KBM-7 (cell line): ENCODE measurements at regions not wholly inside any gene's neighbourhood (a gene's known extent, or its start where the extent isn't known, plus 50 kb on each side); places are given as distances from the start of the nearest gene placed in this dataset.

Experiments
- DNase-seq: peaks from one replicate; pipeline ENCODE4 v3.0.0-alpha.2; 2015
- in situ Hi-C: fragments of 300-500 bp; cut with MboI; formaldehyde crosslinking; loops from 2 replicates; pipeline ENCODE4 v1.14.3; 2020; ENCODE audit warnings: low sequenced_read_pairs, low pct_unique_long_range_greater_than_20kb, mixed read lengths

DNA sequence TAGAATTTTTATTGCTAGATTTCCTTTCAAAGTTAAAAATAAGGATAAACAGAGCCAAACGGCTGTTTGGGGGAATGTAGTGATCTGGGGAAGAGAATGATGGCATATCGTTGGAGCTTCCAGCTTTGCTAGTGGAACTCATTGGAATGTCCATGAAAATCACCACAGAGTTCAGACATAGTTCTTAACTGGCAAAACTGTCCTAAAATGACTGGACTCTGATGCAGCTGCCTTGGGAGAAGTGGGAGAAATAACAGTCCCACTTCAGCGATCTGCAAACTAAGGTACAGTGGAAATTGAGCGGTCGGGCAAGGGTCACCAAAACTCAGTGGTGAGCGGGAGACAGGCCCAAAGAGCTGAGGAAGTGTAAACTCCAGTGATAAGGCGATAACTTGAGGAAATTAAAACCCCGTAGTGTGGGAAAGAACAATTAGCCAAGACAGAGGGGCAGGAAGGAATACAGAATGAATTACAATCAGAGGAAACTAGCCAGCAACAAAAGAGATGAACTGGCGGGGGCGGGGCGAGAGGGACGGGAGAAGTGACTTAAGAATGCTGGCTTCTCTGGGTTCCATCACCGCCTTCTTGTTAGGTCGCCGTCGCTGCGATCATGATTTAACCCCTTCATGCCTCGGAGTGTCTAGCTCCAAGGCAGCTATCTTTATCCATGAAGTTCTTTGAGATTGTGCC, 89.8 kb upstream of the ARHGAP29 start:
- no peak for DNase-seq
- in situ Hi-C loops = no loop called here

DNA sequence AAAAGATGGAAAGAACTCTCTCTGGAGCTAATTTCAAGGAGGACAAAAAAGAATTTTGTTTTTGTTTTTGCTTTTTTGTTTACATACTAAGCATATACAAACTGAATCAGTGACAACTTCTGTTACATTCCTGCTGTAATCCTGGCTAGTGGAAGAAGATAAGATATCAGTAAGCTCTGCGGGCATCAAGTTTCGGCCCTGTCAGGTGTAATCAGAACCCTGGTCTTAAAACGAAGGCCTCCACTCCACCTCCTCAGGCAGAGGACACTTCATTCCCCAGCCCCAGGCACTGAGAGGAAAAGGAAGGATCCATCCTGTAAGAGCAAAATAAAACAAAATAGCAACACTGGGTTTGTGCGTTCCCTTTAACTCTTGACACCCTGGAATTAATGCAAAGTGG, 88.9 kb upstream of the ARHGAP29 start:
- in situ Hi-C loops = no loop called here
- no peak for DNase-seq

DNA sequence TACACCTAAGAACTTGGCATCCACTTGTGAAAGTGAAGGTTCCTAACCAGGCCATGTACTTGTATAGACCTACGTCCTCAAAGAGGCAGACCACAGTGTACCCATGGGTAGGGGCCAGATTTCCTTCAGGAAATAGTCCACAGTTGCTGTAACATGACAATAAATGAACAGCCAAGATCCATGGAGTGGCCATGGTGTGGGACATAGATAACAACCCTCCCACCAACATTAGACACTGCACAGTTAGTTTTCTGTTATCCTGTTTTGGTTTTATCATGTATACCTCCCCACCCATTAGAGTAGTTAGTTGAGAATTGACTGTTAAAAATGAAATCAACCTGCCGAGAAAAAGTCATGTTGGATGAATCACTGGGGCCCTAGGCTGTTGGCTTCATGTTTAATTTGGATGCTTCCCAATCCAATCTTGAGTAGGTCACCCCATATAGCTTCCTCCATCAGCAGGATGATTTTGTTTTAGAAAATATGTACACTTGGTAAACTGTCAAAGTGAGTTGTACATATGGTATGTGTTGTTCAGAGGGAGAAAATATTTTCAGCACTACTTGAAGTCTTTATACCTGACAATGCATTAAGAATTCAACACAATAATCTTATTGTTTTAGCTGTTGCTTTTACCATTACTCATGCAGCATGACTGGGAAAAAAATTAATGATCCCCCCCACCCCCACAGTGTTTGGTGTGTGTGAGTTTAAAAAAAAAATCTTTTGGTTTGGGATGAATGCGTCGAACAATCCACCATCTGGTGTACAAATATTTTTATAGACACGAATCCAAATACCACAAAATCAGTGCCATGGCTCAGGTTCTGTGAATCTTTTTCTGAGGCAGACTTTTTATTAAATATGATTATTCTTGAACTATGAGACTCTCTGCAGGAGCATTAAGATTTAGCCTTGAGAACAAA, 88.3 kb upstream of the ARHGAP29 start:
- DNase-seq = no peak
- in situ Hi-C loops = no loop called here

DNA sequence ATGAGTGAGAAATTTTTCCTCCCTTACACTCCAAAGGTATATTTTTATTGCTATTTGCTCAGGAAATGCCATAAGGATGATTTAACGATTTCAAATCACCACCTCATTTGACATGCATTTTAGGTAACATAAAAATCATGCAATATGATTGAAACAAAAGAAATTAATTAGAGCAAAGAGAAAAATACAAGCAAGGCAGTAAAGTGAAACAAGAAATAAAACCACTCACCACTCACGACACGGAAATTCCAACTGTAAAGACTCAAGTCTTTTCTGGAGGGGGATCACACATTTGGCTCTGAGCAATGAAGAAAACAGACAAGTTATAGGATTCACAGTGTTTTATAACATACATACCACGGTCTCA, 86.8 kb upstream of the ARHGAP29 start:
- in situ Hi-C loops = no loop called here
- DNase-seq = no peak

DNA sequence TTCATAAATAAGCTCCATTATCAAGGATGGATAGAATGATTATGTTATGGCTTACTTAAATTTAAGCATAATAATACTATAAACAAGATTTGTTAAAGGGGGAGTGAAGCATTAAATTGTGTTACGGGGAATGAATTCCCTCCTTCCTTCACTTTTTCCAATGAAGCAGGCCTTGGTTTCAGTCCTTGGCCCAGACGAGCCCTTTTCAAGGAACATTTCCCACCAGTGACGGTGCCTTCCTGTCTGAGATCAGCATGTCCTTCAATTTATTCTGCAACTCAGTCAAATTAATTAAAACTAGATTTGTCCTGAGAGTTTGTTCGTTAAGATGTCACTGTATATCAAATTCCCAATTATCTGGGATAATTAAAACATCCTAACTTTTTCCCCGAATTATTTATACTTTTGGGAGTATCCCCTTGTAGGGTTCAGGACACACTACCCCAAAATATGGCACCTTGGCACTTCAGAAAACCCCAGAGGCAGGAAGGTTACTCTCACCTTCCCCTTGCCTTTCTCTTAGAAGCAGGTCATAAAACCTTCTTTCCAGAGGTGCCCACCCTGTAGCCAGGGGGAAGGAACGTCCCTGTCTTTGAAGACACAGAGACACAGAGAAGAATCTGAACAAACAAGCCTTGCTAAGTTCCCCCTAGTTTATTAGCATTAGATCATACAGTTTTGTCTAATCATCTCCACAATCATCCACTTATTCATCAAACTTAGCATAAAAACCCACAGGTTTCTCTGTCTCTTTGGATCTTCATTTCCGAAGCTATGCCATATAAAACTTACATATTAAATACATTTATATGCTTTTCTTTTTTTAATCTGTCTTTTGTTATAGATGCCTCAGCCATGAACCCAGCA, 86.2 kb upstream of the ARHGAP29 start:
- in situ Hi-C loops = no loop called here
- no peak for DNase-seq

DNA sequence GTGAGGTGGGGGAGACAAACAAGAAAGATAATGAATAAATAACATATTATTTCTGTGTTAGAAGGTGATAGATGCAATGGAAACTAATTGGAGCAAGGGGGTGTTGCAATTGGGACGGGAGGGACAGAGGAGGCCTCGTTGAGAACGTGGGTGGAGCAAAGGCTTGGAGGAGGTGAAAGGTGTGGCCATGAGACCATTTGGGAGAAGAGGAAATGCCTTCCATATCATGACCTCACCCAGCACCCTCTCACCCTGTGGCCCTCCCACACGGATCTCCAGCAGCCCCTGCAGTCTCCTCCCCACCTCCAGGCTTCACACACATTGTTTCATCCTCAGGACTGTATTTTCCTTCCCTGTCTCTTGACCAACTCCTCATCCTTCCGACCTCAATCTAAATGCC, 85.3 kb upstream of the ARHGAP29 start:
- DNase-seq = no peak
- in situ Hi-C loops = no loop called here

DNA sequence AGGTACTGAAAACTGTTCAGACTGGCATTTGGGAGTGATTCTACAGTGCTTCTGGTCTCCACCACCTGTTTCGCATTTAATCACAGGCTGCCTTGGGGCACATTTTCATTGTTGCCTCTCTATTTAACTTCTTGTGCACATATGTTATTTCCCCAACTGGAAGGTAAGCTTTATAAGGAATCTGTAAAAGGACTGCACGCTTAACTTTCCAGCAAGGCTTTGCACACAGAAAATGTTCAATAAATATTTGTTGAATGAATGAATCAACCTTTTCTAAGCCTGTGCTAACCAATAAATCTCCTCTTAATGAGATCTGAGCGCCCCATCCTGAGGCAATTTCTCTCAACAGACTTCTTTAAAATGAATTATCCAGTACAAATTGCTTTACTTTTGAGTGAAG, 84.3 kb upstream of the ARHGAP29 start:
- no peak for DNase-seq
- in situ Hi-C loops = no loop called here

DNA sequence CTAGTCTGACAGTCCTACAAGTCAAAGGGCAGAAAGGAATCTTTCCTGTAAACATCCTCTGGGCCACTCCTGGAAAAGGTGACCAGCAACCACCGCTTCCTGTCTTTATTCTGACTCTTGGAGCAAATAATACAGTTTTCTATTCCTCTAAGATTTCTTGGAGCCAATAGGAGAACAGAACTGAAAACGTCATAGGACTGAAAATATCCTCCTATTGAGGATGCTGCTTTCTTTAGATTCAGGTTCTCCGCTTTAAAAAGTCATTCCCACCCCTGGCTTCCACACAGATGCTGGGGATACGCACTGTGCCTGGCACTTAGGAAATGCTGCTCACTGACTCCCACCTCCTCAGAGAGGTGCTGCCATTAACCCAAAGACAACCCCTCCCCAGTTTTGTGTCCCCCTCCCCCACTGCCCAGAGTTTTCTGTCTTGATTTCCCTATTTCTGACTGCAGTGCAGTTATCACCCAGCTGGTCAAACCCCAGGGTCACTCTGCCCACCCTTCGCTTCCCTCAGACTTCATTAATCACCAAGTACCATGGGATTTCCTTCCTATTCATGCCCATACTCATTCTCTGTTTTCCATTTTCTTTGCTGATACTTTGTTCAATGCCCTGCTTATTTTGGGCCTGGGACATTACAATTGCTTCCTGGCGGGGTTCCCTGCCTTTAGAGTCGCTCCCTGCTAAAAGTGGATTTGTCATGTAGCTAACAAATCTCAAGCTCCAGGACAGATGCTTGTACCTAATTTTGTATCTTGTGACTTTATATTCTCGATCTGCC, 82.1 kb upstream of the ARHGAP29 start:
- DNase-seq = no peak
- in situ Hi-C loops = no loop called here

DNA sequence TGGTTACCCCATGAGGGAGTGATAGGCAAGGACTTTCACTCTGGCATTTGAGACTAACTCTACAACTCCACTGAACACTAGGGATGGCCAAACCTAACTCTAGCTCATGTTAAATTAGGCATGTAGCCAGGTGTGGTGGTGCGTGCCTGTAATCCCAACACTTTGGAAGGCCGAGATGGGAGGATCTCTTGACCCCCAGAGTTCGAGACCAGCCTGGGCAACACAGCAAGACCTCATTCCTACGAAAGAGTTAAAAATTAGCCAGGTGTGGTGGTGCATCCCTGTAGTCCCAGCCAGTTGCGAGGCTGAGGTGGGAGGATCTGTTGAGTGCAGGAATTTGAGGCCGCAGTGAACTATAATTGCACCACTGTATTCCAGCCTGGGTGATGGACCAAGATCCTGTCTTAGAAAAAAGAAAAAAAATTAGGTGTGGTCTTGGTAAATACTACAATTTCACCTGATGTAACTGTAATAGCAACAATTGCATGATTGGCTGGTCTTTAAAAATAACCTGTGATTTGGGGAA, 81.2 kb upstream of the ARHGAP29 start:
- in situ Hi-C loops = no loop called here
- no peak for DNase-seq

DNA sequence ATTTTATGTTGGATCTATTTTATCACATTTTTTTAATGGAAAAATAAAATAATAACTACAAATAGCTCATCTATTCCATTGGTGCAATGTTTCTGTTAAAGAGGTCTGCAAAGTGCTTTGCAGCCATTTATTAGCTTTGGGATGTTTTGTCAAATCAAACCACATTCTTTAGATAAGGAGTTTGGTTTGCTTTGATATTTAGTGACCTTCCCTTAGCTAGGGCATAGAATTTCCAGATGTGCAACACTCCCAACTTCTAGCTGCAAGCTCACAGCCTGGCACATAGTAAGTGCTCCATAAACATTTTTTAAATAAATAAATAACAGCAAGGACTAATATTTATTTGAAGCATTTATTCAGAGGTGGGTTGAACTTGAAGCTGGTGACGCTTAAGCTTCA, 80.4 kb upstream of the ARHGAP29 start:
- DNase-seq = no peak
- in situ Hi-C loops = no loop called here

DNA sequence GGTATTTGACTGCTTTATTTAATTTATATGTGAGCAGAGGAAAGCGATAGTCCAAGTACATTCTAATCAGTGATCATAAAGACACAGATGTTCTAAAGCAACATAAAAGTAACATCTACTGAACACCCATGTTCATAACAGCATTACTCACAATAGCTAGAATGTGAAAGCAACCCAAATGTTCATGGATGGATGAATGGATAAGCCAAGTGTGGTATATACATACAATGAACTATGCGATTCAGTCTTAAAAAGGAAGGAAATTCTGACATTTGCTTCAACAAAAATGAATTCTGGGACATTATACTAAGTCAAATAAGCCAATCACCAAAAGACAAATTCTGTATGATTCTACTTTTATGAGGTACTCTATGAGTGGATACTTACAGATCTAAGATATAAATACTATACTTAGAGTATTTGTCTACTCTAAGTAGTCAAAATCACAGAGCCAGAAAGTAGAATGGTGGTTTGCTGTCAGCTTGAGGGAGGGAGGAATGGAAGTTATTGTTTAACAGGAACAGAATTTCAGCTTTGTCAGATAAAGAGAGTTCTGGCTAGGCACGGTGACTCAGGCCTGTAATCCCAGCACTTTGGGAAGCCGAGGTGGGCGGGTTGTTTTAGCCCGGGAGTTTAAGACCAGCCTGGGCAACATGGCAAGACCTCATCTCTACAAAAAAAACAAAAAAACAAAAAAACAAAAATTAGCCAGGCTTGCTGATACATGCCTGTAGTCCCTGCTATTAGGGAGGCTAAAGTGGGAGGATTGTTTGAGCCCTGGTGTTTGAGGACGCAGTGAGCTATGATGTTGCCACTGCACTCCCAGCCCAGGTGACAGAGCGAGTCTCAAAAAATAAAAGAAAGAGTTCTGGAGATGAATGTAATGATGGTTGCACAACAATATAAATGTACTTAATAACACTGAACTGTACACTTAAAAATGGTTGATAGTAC, 79.7 kb upstream of the ARHGAP29 start:
- in situ Hi-C loops = no loop called here

DNA sequence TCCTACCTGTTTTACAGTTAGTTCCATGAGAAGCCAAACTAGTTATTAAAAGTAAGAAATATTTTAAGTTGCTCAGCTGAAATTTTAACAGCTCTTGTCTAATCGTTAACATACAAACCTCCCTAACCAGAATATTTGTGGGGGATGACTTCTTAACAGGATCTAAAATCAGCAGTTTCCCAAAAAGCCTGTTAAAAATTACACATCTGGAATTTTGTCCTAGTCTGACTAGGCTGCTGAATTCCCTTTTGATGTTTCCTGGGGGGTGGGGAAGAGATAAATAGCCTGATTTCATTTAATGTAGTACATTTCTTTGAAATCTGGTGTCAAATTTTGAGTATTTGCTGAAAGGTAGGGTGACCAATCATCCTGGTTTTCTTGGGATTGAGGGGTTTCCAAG, 78.8 kb upstream of the ARHGAP29 start:
- in situ Hi-C loops = no loop called here
- DNase-seq = no peak

More for the DNA sequence above, 79.7 kb upstream of the ARHGAP29 start:
- DNase-seq = no peak

DNA sequence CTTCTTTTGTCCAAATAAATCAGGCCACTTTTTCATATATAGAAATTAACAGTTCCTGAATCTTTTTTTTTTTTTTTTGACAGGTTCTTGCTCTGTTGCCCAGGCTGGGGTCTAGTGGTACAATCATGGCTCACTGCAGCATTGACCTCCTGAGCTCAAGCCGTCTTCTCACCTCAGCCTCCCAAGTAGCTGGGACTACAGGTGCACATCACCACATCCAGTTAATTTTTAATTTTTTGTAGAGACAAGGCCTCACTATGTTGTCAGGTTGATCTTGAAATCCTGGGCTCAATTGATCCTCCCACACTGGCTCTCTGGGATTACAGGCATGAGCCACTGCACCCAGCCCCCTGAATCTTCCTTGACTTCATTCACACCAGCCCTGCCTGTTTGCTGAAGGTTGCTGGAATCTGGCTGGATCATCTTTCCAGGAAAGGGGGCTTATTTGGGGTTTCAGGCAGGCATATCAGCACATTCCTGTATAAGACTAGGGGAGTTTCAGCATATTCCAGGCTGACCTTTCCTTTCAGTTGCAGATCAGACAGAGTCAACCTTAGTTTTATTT, 78.2 kb upstream of the ARHGAP29 start:
- in situ Hi-C loops = no loop called here
- DNase-seq = no peak

DNA sequence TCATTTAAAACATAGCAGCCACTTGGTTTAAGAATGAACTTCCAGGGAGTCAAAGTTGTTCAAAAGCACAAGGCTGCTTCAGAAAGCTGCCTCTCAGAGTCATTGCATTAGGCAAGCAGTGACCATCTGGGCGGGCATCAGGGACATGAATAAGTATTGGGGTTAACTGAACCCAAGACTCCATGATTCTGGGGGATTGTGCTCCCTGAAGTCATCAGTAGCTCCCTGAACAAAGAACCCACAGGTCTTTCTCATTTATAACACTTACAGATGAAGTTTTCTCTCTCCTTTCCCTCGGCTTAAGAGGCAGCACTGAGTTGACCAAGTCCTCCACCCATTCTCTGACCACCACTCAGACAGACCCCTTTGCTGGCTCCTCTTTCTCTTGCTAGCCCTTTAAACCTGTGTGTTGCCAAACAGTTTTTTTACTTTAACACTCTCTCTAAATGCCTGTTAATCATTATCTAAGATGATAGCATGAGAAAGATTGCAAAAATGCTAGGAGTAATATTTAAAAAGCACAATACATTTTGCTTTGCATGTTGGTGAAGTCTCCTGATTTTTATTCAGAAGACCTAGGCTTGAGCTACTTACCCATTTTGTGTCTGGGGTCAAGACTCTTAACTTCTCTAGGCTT, 77.0 kb upstream of the ARHGAP29 start:
- DNase-seq = no peak
- in situ Hi-C loops = no loop called here

DNA sequence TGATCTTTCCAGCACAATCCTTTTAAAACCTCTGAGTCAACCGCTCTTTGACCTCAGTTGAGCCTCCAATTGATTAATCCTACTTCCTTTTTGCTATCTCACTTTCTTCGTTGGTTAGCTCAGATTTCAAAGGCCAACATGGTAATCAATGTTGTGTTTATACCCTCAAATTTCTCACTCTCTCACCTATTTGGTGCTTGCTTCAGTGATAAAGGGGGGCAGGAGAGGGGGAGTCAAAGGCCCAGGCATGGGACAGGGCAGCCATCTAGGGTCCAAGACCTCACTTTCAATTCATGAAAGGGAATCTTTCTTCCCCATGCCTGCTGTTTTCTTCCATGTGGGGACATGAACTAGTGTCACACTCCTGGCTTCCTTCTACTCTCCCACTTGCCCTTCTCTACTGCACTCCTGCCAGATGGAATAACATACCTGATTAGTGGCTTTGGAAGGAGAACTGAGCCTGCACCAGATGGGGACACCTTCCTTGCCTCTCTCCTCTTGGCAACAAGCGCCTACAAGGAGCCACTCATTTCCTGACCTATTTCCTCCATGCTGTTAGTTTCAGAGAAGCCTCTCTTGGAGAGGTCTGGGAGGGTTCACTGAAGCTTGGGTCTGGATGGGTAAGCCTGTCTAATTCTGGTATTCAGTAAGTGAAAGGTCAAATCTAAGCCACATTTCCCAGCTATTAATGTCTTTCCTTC, 73.3 kb upstream of the ARHGAP29 start:
- in situ Hi-C loops = no loop called here
- no peak for DNase-seq

DNA sequence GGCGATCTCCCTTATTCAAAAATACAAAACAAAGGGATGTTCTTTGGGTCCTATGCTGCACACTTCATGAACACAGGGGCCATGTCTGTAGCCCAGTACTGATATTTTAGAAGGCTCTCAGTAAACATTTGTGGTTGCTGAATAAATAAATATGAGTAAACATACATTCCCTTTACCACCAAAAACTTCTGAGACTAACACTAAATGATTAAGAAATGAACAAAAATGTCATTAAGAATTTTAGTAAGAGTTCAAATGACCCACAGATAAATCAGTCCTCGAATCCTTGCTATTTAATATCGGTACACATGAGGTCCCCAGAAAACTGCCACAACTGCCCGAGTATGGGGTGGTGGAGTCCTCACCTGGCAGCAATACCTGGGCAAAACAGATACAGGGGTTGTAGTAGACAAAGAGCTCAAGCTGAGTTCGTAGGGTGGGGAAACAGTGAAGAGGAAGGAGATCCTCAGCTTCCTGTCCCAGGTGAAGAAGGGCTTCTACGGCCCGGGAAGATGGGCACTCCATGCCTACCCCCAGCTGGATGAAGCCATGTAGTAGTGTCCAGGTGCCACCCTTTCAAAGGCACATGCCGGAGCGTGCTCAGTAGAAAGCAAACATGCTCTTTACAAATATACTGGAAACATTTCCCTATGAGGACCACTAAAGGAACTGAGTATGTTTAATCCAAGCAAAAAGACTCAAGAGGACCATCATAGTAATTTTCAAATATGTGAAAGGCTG, 72.6 kb upstream of the ARHGAP29 start:
- in situ Hi-C loops = no loop called here
- no peak for DNase-seq
